Ammon's horn (tissue), 1 donor: ENCODE measurements at regions not wholly inside any gene's neighbourhood (a gene's known extent, or its start where the extent isn't known, plus 50 kb on each side); places are given as distances from the start of the nearest gene placed in this dataset.

Experiments
- DNase-seq: peaks from one replicate; pipeline ENCODE4 v3.0.0-alpha.2; 2016; ENCODE audit warnings: low spot score

- DNase-seq = no peak
Measured at GRCh38 chr9:88326936-88327335, 61.3 kb upstream of the SPIN1 start.

GRCh38 chr9:88326015-88326414 is 62.2 kb upstream of the SPIN1 start:
- DNase-seq = no peak

- DNase-seq = peak; percentile 32
Measured at GRCh38 chr9:88322906-88323566, 65.2 kb upstream of the SPIN1 start.

- DNase-seq = no peak
Measured at GRCh38 chr9:88321764-88322163, 66.5 kb upstream of the SPIN1 start.

GRCh38 chr9:88320748-88321415 is 67.4 kb upstream of the SPIN1 start:
- DNase-seq = no peak

GRCh38 chr9:88319936-88320747 is 68.1 kb upstream of the SPIN1 start:
- no peak for DNase-seq

- no peak for DNase-seq
Measured at GRCh38 chr9:88313364-88314220, 74.7 kb upstream of the SPIN1 start.

- no peak for DNase-seq
Measured at GRCh38 chr9:88312517-88313103, 75.6 kb upstream of the SPIN1 start.

- no peak for DNase-seq
Measured at GRCh38 chr9:88312045-88312444, 76.2 kb upstream of the SPIN1 start.

GRCh38 chr9:88310310-88310980 is 77.8 kb upstream of the SPIN1 start:
- DNase-seq = no peak

- no peak for DNase-seq
Measured at GRCh38 chr9:88308831-88309560, 79.2 kb upstream of the SPIN1 start.

- no peak for DNase-seq
Measured at GRCh38 chr9:88307136-88307535, 81.1 kb upstream of the SPIN1 start.

GRCh38 chr9:88303721-88304451 is 84.4 kb upstream of the SPIN1 start:
- DNase-seq = peak; percentile 40

- DNase-seq = no peak
Measured at GRCh38 chr9:88302579-88303324, 85.5 kb upstream of the SPIN1 start.

GRCh38 chr9:88300556-88300955 is 87.7 kb upstream of the SPIN1 start:
- DNase-seq = no peak

- DNase-seq = no peak
Measured at GRCh38 chr9:88291856-88292255, 96.4 kb upstream of the SPIN1 start.

- DNase-seq = no peak
Measured at GRCh38 chr9:88291056-88291455, 97.2 kb upstream of the SPIN1 start.

- DNase-seq = no peak
Measured at GRCh38 chr9:88289532-88289931, 98.7 kb upstream of the SPIN1 start.

- DNase-seq = no peak
Measured at GRCh38 chr9:88287972-88288371, 100.3 kb upstream of the SPIN1 start.
